COR-L47 (cell line): ENCODE measurements at regions not wholly inside any gene's neighbourhood (a gene's known extent, or its start where the extent isn't known, plus 50 kb on each side); places are given as distances from the start of the nearest gene placed in this dataset.
"Not testable (repeated sequence)": the region's sequence is repeated elsewhere in the genome, so short reads cannot be mapped to it uniquely, and the experiment has no call there.

Experiments
- DNase-seq: peaks from one replicate; lab custom pipeline; 2025; lab: John Stamatoyannopoulos, UW

- DNase-seq: no peak
These were observed 199.1 kb downstream of the FZD1 start for GRCh38 chr7:91463330-91463729.

GRCh38 chr7:91465595-91466061, 201.4 kb downstream of the FZD1 start:
- DNase-seq: no peak

GRCh38 chr7:91468256-91468655, 204.0 kb downstream of the FZD1 start:
- no peak for DNase-seq

GRCh38 chr7:91473619-91474018, 209.4 kb downstream of the FZD1 start:
- no peak for DNase-seq

DNA sequence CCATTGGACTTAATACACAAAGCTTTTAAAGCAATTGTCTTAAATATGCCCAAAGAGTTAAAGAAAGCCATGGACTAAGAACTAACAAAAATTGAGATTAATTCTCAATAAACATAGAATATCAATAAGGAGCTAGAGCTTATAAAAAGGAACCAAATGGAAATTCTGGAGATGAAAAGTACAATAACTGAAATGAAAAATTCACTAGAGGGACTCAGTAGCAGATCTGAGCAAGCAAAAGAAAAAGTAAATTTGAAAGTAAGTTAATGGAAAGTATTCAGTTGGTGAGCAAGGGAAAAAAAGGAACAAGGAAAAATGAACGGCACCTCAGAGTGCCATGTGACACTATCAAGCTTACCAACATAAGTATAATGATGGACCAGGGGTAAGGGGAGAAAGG, 209.8 kb downstream of the FZD1 start:
- DNase-seq: no peak

GRCh38 chr7:91480470-91480869, 216.2 kb downstream of the FZD1 start:
- not testable (repeated sequence) for DNase-seq

DNA sequence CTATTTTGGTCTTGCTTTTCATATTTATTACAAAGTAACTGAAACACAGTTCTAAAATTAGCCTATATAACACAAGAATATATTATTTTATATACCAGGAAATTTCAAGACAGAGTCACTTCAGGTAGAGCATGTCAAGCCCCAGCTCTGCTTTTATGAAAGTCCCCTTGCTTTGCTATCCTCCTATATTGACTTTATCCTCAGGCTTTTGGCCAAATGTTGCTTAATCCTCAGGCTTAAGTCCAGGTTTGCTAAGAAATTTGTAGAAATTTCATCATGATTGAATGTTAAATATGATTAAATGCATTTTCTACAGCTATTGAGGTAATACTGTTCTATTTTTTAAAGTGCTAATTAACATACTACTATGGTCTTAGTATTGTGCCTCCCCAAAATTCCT, 227.6 kb downstream of the FZD1 start:
- DNase-seq: no peak

DNA sequence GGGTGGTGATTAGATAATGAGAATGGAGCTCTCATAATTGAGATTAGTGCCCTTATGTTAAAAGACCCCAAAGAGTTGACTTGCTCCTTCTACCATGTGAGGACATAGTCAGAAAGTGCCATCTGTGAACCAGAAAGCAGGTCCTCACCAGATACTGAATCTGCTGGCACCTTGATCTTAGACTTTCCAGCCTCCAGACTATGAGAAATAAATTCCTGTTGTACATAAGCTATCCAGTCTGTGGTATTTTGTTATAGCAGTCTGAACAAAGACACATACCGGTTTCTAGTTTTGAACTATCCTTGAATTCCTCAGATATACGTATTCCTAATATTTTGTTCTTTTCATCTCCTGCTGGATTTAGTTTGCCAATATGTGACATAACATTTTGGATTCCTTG, 228.1 kb downstream of the FZD1 start:
- no peak for DNase-seq

DNA sequence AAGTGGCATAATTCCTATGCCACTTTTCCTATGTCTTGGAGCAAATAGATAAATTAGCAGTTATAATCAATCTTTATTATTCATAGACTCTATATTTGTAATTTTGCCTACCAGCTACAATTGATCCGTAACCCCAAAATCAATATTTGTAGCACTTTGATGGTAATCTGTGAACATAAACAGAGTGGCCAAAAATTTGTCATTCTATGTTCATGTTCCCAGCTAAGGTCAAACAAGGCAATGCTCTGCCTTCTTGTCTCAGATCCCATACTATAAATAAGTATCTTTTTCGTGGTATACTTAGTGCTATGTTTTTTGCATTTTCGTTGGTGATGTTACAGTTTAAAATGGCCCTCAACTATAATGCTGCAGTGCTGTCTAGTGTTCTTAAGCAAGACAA, 228.5 kb downstream of the FZD1 start:
- no peak for DNase-seq

GRCh38 chr7:91494450-91494849, 230.2 kb downstream of the FZD1 start:
- DNase-seq: no peak

GRCh38 chr7:91496251-91496820, 232.1 kb downstream of the FZD1 start:
- DNase-seq: no peak

- DNase-seq: not testable (repeated sequence)
These were observed 233.0 kb downstream of the FZD1 start for GRCh38 chr7:91497277-91497676.

DNA sequence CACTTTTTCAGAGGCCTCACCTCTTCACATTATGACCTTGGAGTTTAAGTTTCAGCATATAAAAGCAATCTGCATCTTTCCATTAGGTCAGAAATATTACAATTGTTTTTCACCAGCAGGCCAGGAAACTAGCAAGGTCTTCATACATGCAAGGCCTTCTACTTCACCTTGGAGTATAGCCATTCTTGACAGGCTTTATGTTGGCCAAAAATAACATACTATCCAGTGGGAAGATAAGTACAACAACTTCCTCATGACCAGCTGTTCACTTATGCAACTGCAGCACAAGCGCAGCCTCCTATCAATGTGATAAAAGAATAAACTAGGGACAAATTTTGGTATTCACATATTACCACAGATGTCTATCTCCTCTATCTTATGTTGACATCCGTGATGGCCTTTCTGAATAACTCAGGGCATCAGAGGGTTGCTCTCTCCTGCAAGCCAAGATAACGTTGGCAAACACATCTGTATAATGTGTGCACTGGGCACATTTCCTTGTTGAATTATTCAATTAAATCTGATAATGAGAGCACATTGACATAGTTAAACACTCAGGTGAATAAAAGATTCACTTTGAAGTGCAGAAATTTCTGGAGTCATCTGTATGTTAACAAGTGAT, 239.8 kb downstream of the FZD1 start:
- no peak for DNase-seq

- no peak for DNase-seq
These were observed 240.7 kb downstream of the FZD1 start for GRCh38 chr7:91504919-91505318.

GRCh38 chr7:91506966-91507365, 242.7 kb downstream of the FZD1 start:
- DNase-seq: not testable (repeated sequence)

DNA sequence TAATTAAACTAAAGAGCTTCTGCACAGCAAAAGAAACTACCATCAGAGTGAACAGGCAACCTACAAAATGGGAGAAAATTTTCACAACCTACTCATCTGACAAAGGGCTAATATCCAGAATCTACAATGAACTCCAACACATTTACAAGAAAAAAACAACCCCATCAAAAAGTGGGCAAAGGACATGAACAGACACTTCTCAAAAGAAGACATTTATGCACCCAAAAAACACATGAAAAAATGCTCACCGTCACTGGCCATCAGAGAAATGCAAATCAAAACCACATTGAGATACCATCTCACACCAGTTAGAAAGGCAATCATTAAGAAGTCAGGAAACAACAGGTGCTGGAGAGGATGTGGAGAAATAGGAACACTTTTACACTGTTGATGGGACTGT, 247.6 kb downstream of the FZD1 start:
- DNase-seq: not testable (repeated sequence)

GRCh38 chr7:91512958-91513357, 248.7 kb downstream of the FZD1 start:
- no peak for DNase-seq

DNA sequence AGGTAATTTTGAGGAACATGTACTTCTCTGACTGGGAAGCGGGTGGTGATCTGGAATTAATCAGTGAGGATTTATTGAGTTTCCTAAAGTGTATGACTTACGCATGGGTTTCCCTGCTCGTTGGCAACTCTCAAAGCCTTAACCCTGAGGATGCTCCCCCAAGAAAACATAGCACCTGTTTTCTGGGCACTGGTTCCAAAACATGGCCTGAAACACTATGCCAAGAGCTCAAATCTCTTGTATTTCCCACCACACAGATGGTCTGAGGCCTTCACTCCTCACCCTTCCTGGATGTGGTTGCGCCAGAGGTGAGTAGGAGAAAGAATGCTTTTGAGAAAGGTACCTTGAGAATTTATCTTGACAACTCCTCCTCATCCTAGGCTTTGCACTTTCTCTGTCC, 250.4 kb downstream of the FZD1 start:
- no peak for DNase-seq

GRCh38 chr7:91515961-91516360, 251.7 kb downstream of the FZD1 start:
- DNase-seq: no peak

DNA sequence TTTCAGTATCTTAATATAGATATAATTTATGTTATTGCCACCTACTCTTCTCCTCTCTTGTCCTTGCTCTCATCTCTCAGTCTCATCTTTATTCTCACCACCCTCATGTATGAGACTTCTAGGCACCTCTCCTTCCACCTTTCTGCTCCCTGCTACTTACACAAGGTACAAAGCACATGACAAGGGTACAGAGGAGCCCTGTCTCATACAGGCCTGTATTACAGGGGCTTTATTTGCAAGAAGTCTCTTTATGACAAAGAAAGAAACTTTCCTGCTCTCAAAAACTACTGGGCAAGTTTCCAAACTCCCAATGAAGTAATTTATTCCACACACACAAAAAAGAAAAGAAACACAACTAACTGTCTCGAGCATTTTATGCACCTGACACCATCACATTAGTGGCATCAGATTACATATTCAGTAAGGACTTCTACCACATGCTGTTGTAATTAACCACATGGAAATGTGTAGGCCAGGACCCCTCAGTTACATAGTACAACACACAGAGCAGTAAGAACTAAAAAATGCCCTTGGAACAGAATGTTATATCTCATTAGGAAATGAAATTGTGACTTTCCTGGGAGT, 253.1 kb downstream of the FZD1 start:
- DNase-seq: peak; percentile 25

GRCh38 chr7:91518058-91518457, 253.8 kb downstream of the FZD1 start:
- no peak for DNase-seq

DNA sequence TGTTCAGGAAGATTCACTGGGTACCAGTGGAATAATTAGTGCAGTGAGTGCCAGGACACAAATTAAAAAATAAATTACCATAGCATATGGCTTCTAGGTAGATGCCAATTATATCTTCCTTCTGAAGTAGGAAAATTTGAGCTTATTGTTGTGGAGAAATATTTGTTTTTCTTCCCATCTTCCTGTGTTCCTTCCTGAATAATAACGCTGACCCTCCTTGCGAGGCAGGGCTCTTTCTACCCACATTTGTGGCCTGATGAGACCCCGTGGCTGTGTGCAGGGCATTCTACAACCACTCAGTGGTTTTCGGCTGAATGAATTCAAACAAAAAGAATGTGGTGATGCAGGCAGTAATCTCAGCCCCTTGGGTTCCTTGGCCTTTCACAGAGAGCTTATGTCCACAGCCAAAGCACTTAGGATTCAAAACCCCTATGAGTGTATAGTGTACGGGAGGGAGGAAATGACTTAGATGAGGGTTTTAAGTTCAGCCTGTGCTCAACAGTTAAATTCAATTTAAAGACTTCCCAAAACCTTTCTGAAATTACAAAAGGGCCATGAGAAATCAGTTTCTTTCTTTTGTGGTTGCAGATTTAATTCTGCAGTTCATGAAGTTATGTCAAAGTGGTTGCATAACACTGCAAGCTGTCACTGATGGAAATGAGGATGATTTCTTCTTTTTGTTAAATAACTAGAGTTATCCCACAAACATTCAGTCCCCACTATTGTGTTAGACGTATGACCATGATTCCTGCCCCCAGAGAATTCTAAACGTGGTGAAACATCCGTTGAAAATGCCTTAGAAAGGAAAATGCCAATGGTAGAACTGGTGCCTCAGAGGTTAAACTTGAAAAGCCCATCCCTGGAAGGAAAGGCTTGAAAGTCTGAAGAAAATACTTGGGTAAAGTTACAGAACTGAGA, 255.3 kb downstream of the FZD1 start:
- DNase-seq: no peak

DNA sequence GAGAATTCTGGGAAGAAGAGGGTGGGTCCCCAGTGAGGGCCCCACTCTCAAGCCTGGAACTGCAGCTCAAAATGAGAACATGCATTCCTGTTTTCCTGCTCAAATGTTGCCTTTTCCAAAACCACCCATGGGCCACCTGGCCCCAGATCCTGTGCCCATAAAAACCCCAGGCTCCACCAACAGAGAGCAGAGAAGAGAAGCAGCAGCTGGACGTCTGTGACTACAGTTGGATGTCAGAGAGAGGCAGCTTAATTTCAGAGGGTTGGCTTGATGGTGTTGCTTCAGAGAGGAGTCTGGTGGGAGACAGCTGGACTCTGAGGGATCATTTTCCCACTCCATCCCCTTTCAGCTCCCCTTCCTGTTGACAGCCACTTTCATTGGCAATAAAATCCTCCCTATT, 256.4 kb downstream of the FZD1 start:
- no peak for DNase-seq
